HL-60 (cell line): ENCODE measurements at regions not wholly inside any gene's neighbourhood (a gene's known extent, or its start where the extent isn't known, plus 50 kb on each side); places are given as distances from the start of the nearest gene placed in this dataset.

Source experiments
- DNase-seq, 2 experiments: peaks; one replicate each; pipeline ENCODE4 v3.0.0-alpha.2; 2010 to 2020; ENCODE audit warnings: low read depth in 1 of 2, low spot score in 1 of 2
- H3K27ac ChIP-seq: fragments of 250-450 bp; sonication (Bioruptor Pico); replicated peaks from 2 replicates; pipeline ENCODE4 v1.5.1; 2020; ENCODE audit warnings: mild to moderate bottlenecking, moderate library complexity
- H3K27me3 ChIP-seq: fragments of 250-450 bp; sonication (Bioruptor Pico); 2 replicates; pipeline ENCODE4 v1.5.1; 2021; ENCODE audit warnings: mild to moderate bottlenecking, moderate library complexity; ENCODE audit not compliant: insufficient read depth, poor library complexity, severe bottlenecking
- H3K4me3 ChIP-seq: replicated peaks from 2 replicates; pipeline ENCODE4 v1.5.1; 2011; ENCODE audit warnings: mild to moderate bottlenecking, control low read depth, low read length; ENCODE audit not compliant: insufficient read depth
- CTCF ChIP-seq: IDR thresholded peaks from one replicate; pipeline ENCODE4 v1.5.1; 2011; ENCODE audit warnings: low read length, control low read depth, inconsistent platforms; ENCODE audit not compliant: insufficient read depth
- GABPA ChIP-seq: IDR thresholded peaks from 2 replicates; pipeline ENCODE4 v1.6.1; 2012; ENCODE audit warnings: low read depth
- POLR2AphosphoS5 ChIP-seq: IDR thresholded peaks from 2 replicates; pipeline ENCODE4 v1.6.1; 2012; ENCODE audit warnings: low read depth
- REST ChIP-seq: IDR thresholded peaks from 2 replicates; pipeline ENCODE4 v1.6.1; 2012; ENCODE audit warnings: low read depth; ENCODE audit not compliant: insufficient replicate concordance
- SPI1 ChIP-seq: IDR thresholded peaks from 2 replicates; pipeline ENCODE4 v1.6.1; 2012; ENCODE audit warnings: low read depth, mild to moderate bottlenecking, borderline replicate concordance

GRCh38 chr12:88924162-88924561 lies 343.9 kb upstream of the KITLG start:
- no peak for TF ChIP-seq SPI1
- TF ChIP-seq GABPA, result no peak
- no peak for TF ChIP-seq CTCF
- TF ChIP-seq REST, result no peak
- no peak for TF ChIP-seq POLR2AphosphoS5
- H3K27ac ChIP-seq, result no peak overlapping the region
- no peak overlapping the region for H3K4me3 ChIP-seq
- DNase-seq, result no peak
- H3K27me3 ChIP-seq, result peaks cover 2% of the 10 kb centered on the region

- DNase-seq, result no peak
- Histone ChIP-seq H3K27me3 (peaks cover 2% of the 10 kb centered on the region), H3K27ac (no peak overlapping the region), H3K4me3 (no peak overlapping the region)
- no peak for TF ChIP-seq REST
- no peak for TF ChIP-seq GABPA
- TF ChIP-seq CTCF, result no peak
- no peak for TF ChIP-seq POLR2AphosphoS5
- TF ChIP-seq SPI1, result no peak
Observed at GRCh38 chr12:88923631-88924030, 343.4 kb upstream of the KITLG start.

- Histone ChIP-seq H3K4me3 (no peak overlapping the region), H3K27ac (no peak overlapping the region), H3K27me3 (peaks cover 2% of the 10 kb centered on the region)
- no peak for DNase-seq
- no peak for TF ChIP-seq SPI1
- TF ChIP-seq CTCF, result no peak
Observed at GRCh38 chr12:88922816-88923215, 342.5 kb upstream of the KITLG start.

GRCh38 chr12:88921890-88922532 lies 341.7 kb upstream of the KITLG start:
- Histone ChIP-seq H3K4me3 (no peak overlapping the region), H3K27ac (no peak overlapping the region), H3K27me3 (peaks cover 2% of the 10 kb centered on the region)
- TF ChIP-seq GABPA (no peak), REST (no peak), CTCF (no peak), POLR2AphosphoS5 (no peak), SPI1 (no peak)
- DNase-seq, result no peak
